SJCRH30 (cell line): ENCODE measurements at regions not wholly inside any gene's neighbourhood (a gene's known extent, or its start where the extent isn't known, plus 50 kb on each side); places are given as distances from the start of the nearest gene placed in this dataset.

ENCODE experiments used
- DNase-seq, 2 experiments: peaks; one replicate each; pipeline ENCODE4 v3.0.0-alpha.2; 2015 to 2020
- H3K27ac ChIP-seq: fragments of 250-450 bp; sonication (Bioruptor Pico); 2 replicates; pipeline ENCODE4 v1.5.1; 2020; ENCODE audit warnings: mild to moderate bottlenecking, moderate library complexity
- H3K27me3 ChIP-seq: fragments of 250-450 bp; sonication (Bioruptor Pico); 2 replicates; pipeline ENCODE4 v1.5.1; 2020; ENCODE audit warnings: mild to moderate bottlenecking, moderate library complexity
- H3K36me3 ChIP-seq: fragments of 250-450 bp; sonication (Bioruptor Pico); 2 replicates; pipeline ENCODE4 v1.5.1; 2020; ENCODE audit warnings: mild to moderate bottlenecking, moderate library complexity
- H3K4me1 ChIP-seq: fragments of 250-450 bp; sonication (Bioruptor Pico); 2 replicates; pipeline ENCODE4 v1.5.1; 2020; ENCODE audit warnings: mild to moderate bottlenecking, moderate library complexity
- H3K4me3 ChIP-seq: fragments of 250-450 bp; sonication (Bioruptor Pico); 2 replicates; pipeline ENCODE4 v1.5.1; 2020; ENCODE audit warnings: mild to moderate bottlenecking, moderate library complexity
- H3K9me3 ChIP-seq: fragments of 250-450 bp; sonication (Bioruptor Pico); replicated peaks from 2 replicates; pipeline ENCODE4 v1.5.1; 2020; ENCODE audit warnings: mild to moderate bottlenecking, moderate library complexity

DNA sequence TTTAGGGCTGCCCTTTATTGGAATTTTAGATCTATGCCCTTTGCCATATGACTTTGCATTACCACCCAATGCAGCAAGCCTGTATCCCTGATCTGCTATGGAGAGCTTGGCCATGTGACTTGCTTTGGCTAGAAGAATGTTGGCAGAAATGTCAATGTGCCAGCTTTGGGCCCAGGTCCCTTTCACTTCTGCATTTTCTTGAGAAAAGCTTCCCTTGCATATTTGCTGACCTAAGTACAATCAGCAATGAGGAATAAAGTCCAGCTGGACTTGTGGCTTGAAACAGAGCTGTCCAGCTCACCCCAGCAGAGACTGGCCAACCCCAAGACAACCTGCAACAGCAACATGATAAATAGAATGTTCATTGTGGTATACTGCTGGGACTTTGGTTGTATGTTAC, 135.9 kb downstream of the PAH start:
- no peaks in the 10 kb centered on the region for H3K9me3 ChIP-seq
- no peaks in the 10 kb centered on the region for H3K4me1 ChIP-seq
- H3K36me3 ChIP-seq = no peaks in the 10 kb centered on the region
- H3K27ac ChIP-seq = no peak overlapping the region
- H3K4me3 ChIP-seq = no peak overlapping the region
- H3K27me3 ChIP-seq = no peaks in the 10 kb centered on the region
- DNase-seq = no peak

DNA sequence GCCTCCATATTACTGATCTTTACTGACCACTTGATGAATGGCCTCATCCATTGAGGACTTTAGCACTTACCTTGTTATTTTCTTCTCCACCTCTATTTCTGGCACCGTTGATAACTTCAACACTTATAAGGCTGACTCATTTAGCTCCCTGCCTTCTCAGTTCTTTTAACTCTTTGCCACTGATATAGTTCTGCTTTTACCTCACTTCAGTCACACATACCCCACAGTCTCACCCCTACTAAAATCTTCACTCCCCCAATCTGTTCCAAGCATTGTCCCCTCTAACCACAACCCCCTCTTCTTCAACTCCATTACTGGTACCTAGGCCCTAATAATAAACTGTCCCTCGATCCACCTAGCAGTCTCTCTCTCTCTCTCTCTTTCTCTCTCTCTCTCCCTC, 141.0 kb downstream of the PAH start:
- no peaks in the 10 kb centered on the region for H3K4me1 ChIP-seq
- H3K36me3 ChIP-seq = no peaks in the 10 kb centered on the region
- DNase-seq = no peak
- H3K4me3 ChIP-seq = no peak overlapping the region
- H3K9me3 ChIP-seq = no peaks in the 10 kb centered on the region
- H3K27ac ChIP-seq = no peak overlapping the region
- no peaks in the 10 kb centered on the region for H3K27me3 ChIP-seq

DNA sequence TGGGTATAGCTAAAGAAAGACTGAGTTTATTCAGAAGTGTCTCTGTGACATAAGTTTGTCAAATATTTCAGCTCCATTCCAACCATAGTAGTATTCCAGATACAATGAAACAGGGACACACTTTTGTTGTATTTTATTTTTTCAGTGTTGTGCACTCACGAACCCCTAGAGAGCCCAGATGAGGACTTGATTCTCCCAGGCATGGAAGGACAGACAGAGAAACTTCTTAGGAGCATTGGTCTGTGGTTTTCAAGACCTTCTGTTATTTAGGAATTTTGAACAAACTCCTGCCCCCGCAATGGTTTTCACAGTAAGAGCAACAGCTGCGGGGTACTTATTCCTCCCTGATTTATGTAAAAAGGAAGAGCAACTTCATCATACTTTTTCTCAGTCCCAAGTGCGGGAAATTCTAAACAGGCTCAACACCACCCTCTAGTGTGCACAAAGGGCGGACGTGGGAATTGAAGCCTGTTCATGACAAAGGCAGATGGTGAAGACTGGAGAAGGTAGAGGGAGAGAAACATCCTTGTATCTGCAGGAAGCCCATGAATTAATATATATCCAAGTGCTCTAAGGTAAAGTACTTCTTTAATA, 147.6 kb downstream of the PAH start:
- Histone ChIP-seq H3K9me3 (no peaks in the 10 kb centered on the region), H3K27ac (no peak overlapping the region), H3K4me3 (no peak overlapping the region), H3K27me3 (no peaks in the 10 kb centered on the region), H3K36me3 (no peaks in the 10 kb centered on the region), H3K4me1 (no peaks in the 10 kb centered on the region)
- DNase-seq = peak; percentile 38 to 74

DNA sequence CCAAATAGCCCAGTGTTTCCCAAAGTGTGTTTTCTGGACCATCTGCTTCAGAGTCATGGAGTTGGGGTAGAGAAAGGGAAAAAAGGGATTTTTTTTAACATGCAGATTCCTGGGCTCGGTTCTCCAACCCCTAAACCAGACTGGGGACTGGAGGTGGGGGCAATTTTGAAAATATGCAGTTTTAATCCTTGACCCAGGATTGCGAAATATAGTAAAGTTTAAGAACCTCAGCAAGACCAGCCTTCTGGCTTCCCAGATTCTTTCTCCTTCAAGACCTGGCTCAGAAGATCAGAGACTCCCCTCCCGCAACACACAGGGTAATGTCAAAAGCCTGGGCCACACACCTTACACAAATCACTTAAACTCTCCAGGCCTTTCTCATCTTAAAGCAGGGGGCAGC, 150.1 kb downstream of the PAH start:
- no peaks in the 10 kb centered on the region for H3K4me1 ChIP-seq
- no peak for DNase-seq
- no peaks in the 10 kb centered on the region for H3K27me3 ChIP-seq
- no peak overlapping the region for H3K27ac ChIP-seq
- H3K4me3 ChIP-seq = no peak overlapping the region
- H3K9me3 ChIP-seq = no peaks in the 10 kb centered on the region
- H3K36me3 ChIP-seq = no peaks in the 10 kb centered on the region

DNA sequence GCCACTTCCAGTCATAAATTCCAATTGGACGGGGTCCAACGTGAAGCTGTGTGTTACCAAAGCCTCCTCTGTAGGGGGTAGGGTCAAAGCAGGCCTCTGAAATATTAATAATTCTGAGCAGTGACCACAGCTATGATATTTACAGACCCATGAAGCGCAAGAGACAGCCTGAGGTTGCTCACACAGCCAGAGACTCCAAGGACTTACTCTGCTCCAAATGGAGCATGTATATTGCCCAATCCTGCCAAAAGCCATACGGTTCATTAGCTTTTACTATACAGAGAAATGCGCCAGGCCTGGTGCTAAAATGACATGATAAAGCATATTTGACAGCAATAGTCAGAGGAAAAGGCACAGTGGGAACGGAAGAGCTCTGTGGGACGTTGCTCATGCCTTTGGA, 151.3 kb downstream of the PAH start:
- DNase-seq = peak; percentile 4 to 7
- Histone ChIP-seq H3K9me3 (no peaks in the 10 kb centered on the region), H3K27me3 (no peaks in the 10 kb centered on the region), H3K27ac (no peak overlapping the region), H3K4me3 (no peak overlapping the region), H3K36me3 (no peaks in the 10 kb centered on the region), H3K4me1 (no peaks in the 10 kb centered on the region)

DNA sequence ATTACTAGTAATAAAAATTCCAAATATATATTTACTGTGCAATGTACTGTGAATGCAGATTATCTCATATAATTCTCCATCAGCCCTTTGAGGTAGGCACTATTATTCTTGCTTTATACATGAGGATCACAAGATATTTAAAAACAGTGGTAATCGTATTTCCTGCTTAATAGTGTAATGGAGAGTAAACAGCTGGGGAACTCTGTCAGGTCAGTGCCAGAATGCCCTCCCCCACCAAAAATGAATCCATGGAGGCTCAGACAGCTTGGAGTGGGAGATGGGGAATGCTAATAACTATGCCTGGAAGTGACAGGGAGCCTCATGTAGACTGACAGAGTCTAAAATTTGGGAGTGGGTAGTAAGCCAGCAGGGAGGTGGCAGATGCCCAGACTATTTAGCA, 153.6 kb downstream of the PAH start:
- Histone ChIP-seq H3K27me3 (no peaks in the 10 kb centered on the region), H3K4me3 (no peak overlapping the region), H3K4me1 (no peaks in the 10 kb centered on the region), H3K9me3 (no peaks in the 10 kb centered on the region), H3K27ac (no peak overlapping the region), H3K36me3 (no peaks in the 10 kb centered on the region)
- DNase-seq = no peak

DNA sequence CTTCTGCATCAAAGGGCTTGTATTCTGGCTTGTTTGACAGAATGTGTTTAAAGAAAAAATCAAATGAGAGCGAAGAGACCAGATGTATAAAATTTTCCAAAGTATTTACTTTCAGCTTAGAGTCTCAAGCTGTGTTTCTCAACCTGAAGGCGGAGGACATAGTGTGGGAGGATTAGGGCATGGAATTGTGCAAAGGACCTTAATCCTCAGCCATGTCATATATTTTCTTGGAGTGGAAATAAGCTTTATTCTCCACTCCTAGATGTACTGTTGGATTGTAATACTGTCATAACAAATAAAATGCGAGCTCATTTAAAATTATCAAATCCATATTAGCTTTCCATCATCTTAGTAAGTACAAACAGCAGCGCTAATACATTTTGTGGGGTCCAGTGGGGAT, 154.0 kb downstream of the PAH start:
- Histone ChIP-seq H3K4me1 (no peaks in the 10 kb centered on the region), H3K27me3 (no peaks in the 10 kb centered on the region), H3K4me3 (no peak overlapping the region), H3K27ac (no peak overlapping the region), H3K36me3 (no peaks in the 10 kb centered on the region), H3K9me3 (no peaks in the 10 kb centered on the region)
- DNase-seq = no peak

DNA sequence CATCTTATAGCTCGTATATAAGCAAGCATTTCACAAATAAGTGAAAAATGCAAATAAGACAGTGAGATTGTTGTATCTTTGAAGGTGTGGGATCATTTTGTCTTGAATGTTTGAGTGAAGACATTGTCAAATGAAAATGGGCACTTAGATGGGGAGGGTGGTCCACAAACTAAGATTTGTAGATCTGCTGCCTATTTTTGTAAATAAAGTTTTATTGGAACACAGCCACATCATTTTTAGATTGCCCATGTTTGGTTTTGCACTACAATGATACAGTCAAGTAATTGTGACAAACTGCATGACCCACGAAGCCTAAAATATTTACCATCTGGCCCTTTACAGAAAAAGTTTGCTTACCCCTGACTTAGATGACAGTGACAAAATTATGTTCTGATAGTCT, 156.7 kb downstream of the PAH start:
- Histone ChIP-seq H3K27ac (no peak overlapping the region), H3K36me3 (no peaks in the 10 kb centered on the region), H3K9me3 (no peaks in the 10 kb centered on the region), H3K27me3 (no peaks in the 10 kb centered on the region), H3K4me1 (no peaks in the 10 kb centered on the region), H3K4me3 (no peak overlapping the region)
- DNase-seq = no peak

DNA sequence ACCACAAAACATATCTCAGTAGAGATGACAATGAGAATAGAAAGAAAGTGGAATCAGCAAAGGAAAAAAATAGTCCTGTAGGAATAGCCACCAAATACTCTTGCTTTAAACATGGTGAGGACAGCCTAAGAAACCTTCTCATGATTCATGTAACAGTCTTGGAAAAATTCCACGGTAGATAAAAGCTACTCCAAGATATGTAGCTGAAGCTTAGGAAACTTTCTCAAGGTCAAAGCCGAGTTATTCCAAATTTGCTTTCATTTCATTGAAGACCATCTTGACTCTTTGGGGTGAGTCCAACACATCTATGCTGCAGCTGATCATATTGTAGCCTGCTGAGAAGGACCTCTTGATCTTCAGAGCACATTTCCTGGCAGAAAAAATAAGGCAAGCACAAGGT, 157.6 kb downstream of the PAH start:
- Histone ChIP-seq H3K4me1 (no peaks in the 10 kb centered on the region), H3K4me3 (no peak overlapping the region), H3K27ac (no peak overlapping the region), H3K9me3 (no peaks in the 10 kb centered on the region), H3K36me3 (no peaks in the 10 kb centered on the region), H3K27me3 (no peaks in the 10 kb centered on the region)
- DNase-seq = no peak

DNA sequence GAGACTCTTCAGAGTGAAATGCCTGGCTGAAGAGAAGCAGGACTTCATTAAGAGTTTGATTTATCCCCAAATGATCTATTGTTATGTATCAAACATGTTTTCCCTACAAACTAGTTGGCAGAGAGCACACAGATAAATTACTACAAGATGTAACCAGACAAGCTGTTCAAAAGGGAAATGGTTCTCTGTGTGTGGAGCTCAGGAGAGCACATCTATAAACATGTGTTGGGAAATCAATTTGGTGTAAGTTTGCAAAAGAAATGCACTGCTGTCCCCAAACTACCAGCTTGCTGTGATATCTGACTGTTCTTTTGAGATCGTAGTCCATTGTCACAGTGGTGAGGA, 159.2 kb downstream of the PAH start:
- DNase-seq = no peak
- Histone ChIP-seq H3K36me3 (no peaks in the 10 kb centered on the region), H3K27ac (no peak overlapping the region), H3K4me3 (no peak overlapping the region), H3K9me3 (no peaks in the 10 kb centered on the region), H3K27me3 (no peaks in the 10 kb centered on the region), H3K4me1 (no peaks in the 10 kb centered on the region)

DNA sequence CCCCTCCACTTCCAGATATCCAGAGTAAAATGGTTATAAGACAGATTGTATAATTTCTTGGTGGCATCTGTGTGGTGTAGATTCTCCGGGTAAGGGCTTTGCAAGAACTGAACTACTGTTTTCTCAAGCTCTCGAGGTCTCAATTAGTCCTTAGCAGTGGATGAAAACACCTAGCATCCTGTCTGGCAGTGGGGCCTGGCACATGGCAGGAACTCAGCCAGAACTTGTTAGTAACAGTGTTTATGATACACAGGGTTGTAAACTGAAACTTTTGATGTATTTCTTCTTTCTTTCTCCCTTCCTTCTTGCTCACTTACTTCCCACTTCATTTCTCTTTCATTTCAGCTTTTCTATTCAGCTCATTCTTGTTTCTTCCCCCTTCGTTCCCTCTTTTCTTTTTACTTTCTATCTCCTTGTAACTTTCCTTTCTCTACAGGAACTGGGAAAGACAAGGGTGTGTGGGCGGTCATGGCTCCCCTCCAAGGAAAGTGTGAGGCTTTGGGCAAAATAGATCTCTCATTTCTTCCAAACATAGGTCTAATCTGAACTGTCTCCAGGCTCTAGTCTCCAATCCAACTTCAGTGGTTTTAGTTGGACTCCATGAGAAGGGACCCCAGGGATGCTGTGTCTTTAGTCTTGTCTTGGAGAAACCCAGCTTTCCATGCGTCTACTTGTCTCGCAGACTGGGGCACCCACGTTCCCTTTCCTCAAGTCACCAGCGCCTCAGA, 159.7 kb downstream of the PAH start:
- Histone ChIP-seq H3K9me3 (no peaks in the 10 kb centered on the region), H3K27ac (no peak overlapping the region), H3K36me3 (no peaks in the 10 kb centered on the region), H3K27me3 (no peaks in the 10 kb centered on the region), H3K4me1 (no peaks in the 10 kb centered on the region), H3K4me3 (no peak overlapping the region)
- DNase-seq = no peak

DNA sequence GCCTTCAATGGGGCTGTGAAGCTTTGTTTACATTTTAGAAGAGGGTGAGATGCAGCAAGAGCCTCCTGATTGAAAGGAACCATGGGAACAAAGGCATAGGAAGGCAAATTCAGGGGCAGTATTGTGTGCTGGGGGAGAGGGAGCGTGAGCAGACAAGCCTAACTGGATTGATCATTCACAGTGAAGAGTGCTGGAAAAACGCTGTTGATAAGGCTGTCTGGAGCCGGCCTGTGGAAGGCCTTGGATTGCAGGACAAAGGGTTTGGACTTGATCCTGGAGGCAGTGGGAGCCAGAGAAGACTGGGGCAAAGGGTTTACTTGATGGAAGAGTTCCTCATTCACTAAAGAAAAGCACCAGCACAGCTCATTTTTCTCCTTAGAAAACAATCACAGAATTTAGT, 160.5 kb downstream of the PAH start:
- H3K27me3 ChIP-seq = no peaks in the 10 kb centered on the region
- H3K4me1 ChIP-seq = no peaks in the 10 kb centered on the region
- H3K9me3 ChIP-seq = no peaks in the 10 kb centered on the region
- no peak overlapping the region for H3K27ac ChIP-seq
- H3K4me3 ChIP-seq = no peak overlapping the region
- DNase-seq = no peak
- H3K36me3 ChIP-seq = no peaks in the 10 kb centered on the region

DNA sequence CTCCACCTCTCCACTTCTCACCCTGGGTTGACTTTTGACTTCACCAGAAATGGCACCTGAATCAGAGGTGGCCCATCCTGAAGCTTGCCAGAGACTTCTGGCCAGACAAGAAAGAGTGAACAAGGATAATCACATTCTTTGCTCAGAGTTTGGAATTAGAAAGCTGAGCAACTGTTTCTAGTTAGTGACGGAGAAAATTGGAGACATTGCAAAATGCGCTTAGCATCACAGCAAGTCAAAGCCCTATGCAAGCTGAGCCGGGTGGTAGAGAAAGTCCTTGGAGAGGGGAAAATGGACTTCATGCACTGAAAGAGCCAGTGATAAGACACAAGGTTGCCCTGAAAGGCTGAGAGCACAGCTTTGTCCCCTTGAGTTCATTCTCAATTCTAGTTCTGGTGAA, 161.8 kb downstream of the PAH start:
- no peaks in the 10 kb centered on the region for H3K4me1 ChIP-seq
- H3K27ac ChIP-seq = no peak overlapping the region
- no peak overlapping the region for H3K4me3 ChIP-seq
- no peaks in the 10 kb centered on the region for H3K36me3 ChIP-seq
- H3K27me3 ChIP-seq = no peaks in the 10 kb centered on the region
- H3K9me3 ChIP-seq = no peaks in the 10 kb centered on the region
- DNase-seq = no peak

DNA sequence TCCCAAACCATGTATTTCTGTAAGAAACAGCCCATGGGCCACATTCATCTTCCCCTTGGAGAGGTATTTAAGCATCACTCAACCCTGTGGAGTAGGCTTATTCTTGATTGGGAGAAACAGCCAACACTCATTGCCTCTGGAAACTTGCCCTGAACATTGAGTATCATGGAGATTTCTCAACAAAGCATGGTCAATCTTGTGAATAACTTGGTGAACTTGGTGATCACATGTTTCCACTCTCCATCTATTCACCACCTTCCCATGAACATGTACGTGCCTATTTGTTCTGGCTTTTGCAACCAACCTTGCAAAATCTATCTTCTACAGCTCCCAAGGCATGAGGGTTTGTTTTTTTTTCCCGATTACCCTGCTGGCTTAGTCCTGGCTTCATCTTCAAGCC, 163.2 kb downstream of the PAH start:
- Histone ChIP-seq H3K9me3 (no peaks in the 10 kb centered on the region), H3K4me1 (no peaks in the 10 kb centered on the region), H3K4me3 (no peak overlapping the region), H3K27me3 (no peaks in the 10 kb centered on the region), H3K36me3 (no peaks in the 10 kb centered on the region), H3K27ac (no peak overlapping the region)
- DNase-seq = no peak

DNA sequence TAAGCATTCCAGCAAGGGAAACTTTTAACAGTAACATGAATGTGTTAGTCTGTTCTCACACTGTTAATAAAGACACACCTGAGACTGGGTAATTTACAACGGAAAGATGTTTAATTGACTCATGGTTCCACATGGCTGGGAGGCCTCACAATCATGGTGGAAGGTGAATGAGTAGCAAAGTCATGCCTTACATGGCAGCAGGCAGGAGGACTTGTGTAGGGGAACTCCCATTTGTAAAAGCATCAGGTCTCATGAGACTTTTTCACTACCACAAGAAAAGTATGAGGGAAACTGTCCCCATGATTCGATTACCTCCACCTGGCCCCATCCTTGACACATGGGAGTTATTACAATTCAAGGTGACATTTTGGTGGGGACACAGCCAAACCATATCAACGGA, 168.3 kb downstream of the PAH start:
- H3K4me1 ChIP-seq = no peaks in the 10 kb centered on the region
- no peak overlapping the region for H3K27ac ChIP-seq
- no peaks in the 10 kb centered on the region for H3K9me3 ChIP-seq
- DNase-seq = no peak
- H3K4me3 ChIP-seq = no peak overlapping the region
- no peaks in the 10 kb centered on the region for H3K36me3 ChIP-seq
- H3K27me3 ChIP-seq = no peaks in the 10 kb centered on the region

DNA sequence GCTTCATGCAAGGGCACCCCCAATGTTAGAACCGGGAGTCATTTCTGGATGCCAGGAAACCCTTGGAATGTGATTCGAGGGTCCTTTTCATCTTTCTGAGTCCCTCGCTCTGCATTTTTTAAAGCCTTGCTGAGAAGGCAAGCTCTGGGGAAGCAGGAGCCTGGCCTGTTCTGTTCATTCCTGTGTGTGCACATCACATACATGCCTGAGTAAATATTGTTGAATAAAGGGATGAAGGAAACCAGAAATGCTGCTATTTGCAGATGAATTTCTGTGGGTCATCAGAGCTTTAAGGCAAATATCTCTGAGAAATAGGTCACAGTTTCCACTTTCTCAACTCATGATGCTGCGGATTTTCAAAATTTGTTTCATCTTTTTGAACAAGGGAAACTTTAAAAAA, 170.1 kb downstream of the PAH start:
- Histone ChIP-seq H3K4me1 (no peaks in the 10 kb centered on the region), H3K27me3 (no peaks in the 10 kb centered on the region), H3K4me3 (no peak overlapping the region), H3K36me3 (no peaks in the 10 kb centered on the region), H3K9me3 (no peaks in the 10 kb centered on the region), H3K27ac (no peak overlapping the region)
- DNase-seq = no peak
